ENCODE measurements at regions not wholly inside any gene's neighbourhood (a gene's known extent, or its start where the extent isn't known, plus 50 kb on each side); places are given as distances from the start of the nearest gene placed in this dataset.
A peak's percentile ranks its signal among the peaks of the same experiment; 100 is the strongest.
"Not testable (repeated sequence)": the region's sequence is repeated elsewhere in the genome, so short reads cannot be mapped to it uniquely, and the experiment has no call there.

DNA sequence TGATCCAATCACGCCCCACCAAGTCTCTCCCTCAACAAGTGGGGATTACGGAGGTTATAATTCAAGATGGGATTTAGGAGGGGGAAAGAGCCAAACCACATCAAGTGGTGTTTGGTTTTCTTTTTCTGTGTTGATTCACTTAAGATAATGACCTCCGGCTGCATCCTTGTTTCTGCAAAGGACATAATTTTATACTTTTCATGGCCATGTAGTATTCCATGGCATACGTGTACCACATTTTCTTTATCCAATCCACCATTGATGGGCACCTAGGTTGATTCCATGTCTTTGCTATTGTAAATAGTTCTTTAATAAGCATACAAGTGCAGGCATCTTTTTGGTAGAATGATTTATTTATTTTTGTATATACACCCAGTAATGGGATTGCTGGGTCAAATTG is 162.5 kb upstream of the JUN start:
- peaks cover 60% of the 10 kb centered on the region for H3K4me1 Mint-ChIP-seq (ENCODE audit: low read depth)
- no peak overlapping the region for H3K27ac Mint-ChIP-seq
- no peaks in the 10 kb centered on the region for H3K27me3 Mint-ChIP-seq (ENCODE audit: low read depth)
- H3K36me3 Mint-ChIP-seq (ENCODE audit: insufficient read depth in 2 of 2): peaks cover 1 to 4% of the 10 kb centered on the region in 2 donors
- DNase-seq (no peak), ATAC-seq (replicated peaks in 1 of 2) (no peak)
- H3K4me3 Mint-ChIP-seq: no peak overlapping the region
- H3K9me3 Mint-ChIP-seq: peaks cover 3 to 4% of the 10 kb centered on the region in 2 donors

DNA sequence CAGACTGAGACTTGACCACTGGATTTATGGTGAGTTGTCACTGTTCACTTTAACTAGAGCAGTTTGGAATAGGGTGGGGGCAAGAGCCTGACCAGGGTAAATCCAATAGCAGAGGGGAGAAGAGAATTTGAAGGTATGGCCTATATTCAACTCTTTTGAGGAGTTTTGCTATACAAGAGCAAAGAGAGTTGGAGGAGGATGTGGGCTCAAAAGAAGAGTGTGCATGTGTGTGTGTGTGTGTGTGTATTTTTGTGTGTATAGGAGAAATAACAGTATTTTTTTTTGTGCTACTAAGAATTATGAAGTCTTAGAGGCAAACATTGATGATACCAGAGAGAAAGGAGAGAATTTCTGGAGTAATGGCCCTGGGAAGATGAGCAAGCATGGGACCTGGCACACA is 164.8 kb upstream of the JUN start:
- Mint-ChIP-seq H3K27me3 (ENCODE audit: low read depth) (no peaks in the 10 kb centered on the region), H3K36me3 (ENCODE audit: insufficient read depth in 2 of 2) (peaks cover 1 to 4% of the 10 kb centered on the region in 2 donors), H3K27ac (no peak overlapping the region), H3K4me1 (ENCODE audit: low read depth) (peaks cover 38% of the 10 kb centered on the region), H3K9me3 (peaks cover 3 to 4% of the 10 kb centered on the region in 2 donors), H3K4me3 (no peak overlapping the region)
- ATAC-seq (replicated peaks in 1 of 2) (no peak), DNase-seq (no peak)

DNA sequence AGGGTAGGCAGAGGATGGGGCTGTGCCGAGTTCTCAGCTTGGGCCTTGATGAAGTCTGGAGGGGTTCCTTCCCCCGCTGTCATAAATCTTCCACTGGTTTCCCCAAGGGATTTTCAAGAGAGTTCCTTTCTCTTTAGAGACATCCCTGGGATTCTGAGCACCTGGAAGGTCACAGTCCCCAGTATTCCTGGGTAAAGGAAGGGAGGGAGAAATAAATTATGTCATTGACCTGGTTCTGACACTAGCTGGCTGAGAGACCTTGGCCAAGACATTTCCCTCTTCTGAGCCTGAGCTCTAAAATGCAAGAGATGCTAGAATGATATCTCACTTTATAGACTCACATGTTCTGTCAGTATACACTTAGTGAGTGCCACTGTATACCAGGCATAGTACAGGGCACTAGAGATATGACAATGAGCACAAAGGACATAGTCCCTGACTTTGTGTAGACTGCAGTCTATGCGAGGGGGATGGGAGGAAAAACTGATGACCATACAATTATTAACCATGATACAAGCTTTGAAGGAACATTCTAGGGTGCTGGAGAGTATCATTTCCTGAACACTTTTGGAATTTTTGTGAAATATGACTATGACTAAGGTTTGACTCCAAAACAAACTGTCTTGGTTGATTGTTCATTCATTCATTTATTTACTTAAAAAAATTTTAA is 165.8 kb upstream of the JUN start:
- Mint-ChIP-seq H3K27ac (no peak overlapping the region), H3K4me1 (ENCODE audit: low read depth) (peaks cover 27% of the 10 kb centered on the region), H3K36me3 (ENCODE audit: insufficient read depth in 2 of 2) (peaks cover 1 to 4% of the 10 kb centered on the region in 2 donors), H3K9me3 (peaks cover 3 to 4% of the 10 kb centered on the region in 2 donors), H3K4me3 (no peak overlapping the region), H3K27me3 (ENCODE audit: low read depth) (no peaks in the 10 kb centered on the region)
- no peak for DNase-seq
- no peak for ATAC-seq (replicated peaks in 1 of 2)

DNA sequence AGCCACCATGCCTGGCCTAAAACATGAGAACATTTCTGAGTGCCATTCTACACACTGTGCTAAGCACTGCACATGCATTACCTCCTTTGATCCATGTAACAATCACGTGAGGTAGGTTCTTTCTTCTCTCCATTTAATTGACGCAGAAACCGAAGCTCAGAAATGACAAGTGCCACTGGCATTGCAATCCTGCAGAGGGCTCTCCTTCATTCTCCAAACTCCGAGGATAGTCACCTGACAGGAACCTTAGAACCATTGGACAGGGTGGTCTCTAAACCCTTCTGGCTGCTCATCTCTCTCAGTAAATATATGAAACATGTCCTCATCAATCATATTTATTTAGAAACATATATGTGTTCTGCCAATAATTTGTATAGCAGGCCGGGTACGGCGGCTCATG is 167.1 kb upstream of the JUN start:
- ATAC-seq (replicated peaks in 1 of 2): no peak
- Mint-ChIP-seq H3K9me3 (peaks cover 2 to 3% of the 10 kb centered on the region in 2 donors), H3K36me3 (ENCODE audit: insufficient read depth in 2 of 2) (peaks cover 1 to 4% of the 10 kb centered on the region in 2 donors), H3K4me3 (no peak overlapping the region), H3K4me1 (ENCODE audit: low read depth) (peaks cover 30% of the 10 kb centered on the region), H3K27me3 (ENCODE audit: low read depth) (no peaks in the 10 kb centered on the region), H3K27ac (no peak overlapping the region)
- no peak for DNase-seq

DNA sequence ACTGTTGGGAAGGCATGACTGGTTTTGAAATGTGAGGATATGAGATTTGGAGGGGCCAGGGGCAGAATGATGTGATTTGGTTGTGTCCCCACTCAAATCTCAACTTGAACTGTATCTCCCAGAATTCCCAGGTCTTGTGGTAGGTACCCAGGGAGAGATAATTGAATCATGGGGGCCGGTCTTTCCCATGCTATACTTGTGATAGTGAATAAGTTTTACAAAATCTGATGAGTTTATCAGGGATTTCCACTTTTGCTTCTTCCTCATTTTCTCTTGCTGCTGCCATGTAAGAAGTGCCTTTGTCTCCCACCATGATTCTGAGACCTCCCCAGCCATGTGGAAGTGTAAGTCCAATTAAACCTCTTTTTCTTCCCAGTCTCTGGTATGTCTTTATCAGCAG is 170.1 kb upstream of the JUN start:
- H3K36me3 Mint-ChIP-seq (ENCODE audit: insufficient read depth in 2 of 2); H3K9me3 Mint-ChIP-seq; H3K4me3 Mint-ChIP-seq; H3K27ac Mint-ChIP-seq; ATAC-seq (replicated peaks in 1 of 2); H3K27me3 Mint-ChIP-seq (ENCODE audit: low read depth); DNase-seq: not testable (repeated sequence)
- peaks cover 21% of the 10 kb centered on the region for H3K4me1 Mint-ChIP-seq (ENCODE audit: low read depth)

DNA sequence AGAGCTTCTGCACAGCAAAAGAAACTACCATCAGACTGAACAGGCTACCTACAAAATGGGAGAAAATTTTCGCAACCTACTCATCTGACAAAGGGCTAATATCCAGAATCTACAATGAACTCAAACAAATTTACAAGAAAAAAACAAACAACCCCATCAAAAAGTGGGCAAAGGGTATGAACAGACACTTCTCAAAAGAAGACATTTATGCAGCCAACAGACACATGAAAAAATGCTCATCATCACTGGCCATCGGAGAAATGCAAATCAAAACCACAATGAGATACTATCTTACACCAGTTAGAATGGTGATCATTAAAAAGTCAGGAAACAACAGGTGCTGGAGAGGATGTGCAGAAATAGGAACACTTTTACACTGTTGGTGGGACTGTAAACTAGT is 179.4 kb upstream of the JUN start:
- not testable (repeated sequence) for H3K27ac Mint-ChIP-seq; H3K9me3 Mint-ChIP-seq; H3K27me3 Mint-ChIP-seq (ENCODE audit: low read depth); H3K4me3 Mint-ChIP-seq; ATAC-seq (replicated peaks in 1 of 2); DNase-seq; H3K36me3 Mint-ChIP-seq (ENCODE audit: insufficient read depth in 2 of 2)
- H3K4me1 Mint-ChIP-seq (ENCODE audit: low read depth): peaks cover 18% of the 10 kb centered on the region

DNA sequence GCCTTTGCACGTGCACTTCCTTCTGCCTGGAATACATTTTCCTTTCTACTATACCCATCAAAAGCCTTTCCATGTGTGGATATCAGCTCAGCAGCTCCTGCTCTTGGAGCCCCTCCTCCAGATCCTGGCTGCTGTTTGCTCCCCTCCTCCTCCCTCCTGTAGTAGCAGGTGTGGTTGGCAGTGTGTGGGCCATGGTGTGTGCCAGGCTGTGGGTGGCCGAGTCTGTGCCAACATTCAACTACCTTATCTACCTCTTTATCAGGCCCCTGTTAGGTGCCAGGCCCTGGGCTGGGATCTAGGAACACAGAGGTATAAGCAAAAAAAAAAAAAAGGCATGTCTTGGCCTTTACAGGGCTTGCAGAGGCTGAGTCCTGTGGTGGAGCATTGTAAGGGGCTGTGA is 180.6 kb upstream of the JUN start:
- no peak overlapping the region for H3K27ac Mint-ChIP-seq
- ATAC-seq (replicated peaks in 1 of 2) (no peak), DNase-seq (no peak)
- H3K4me3 Mint-ChIP-seq: no peak overlapping the region
- H3K27me3 Mint-ChIP-seq (ENCODE audit: low read depth): no peaks in the 10 kb centered on the region
- H3K4me1 Mint-ChIP-seq (ENCODE audit: low read depth): peaks cover 28% of the 10 kb centered on the region
- peaks cover 2% of the 10 kb centered on the region in 2 donors for H3K9me3 Mint-ChIP-seq
- H3K36me3 Mint-ChIP-seq (ENCODE audit: insufficient read depth in 2 of 2): peaks cover 3% of the 10 kb centered on the region in 2 donors

DNA sequence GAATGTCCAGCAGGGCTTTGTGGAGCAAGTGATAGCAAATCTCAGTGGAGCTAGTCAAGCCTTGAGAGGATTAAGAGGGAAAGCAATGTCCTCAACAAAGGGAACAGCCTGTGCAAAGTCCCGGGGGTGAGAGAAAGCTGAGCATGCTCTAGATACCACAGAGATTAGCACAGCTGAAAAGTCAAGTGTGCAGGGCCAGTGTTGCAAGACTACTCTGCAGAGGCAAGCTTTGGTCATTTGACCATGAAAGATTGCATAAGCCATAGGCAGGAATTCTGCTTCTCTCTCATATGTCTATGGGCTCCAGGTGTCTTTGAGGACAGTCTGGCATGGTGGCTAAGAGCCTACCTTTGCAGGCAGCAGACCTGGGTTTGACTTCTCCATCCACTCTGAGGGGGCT is 181.0 kb upstream of the JUN start:
- DNase-seq (no peak), ATAC-seq (replicated peaks in 1 of 2) (no peak)
- Mint-ChIP-seq H3K4me3 (no peak overlapping the region), H3K27me3 (ENCODE audit: low read depth) (no peaks in the 10 kb centered on the region), H3K4me1 (ENCODE audit: low read depth) (peaks cover 28% of the 10 kb centered on the region), H3K36me3 (ENCODE audit: insufficient read depth in 2 of 2) (peaks cover 3% of the 10 kb centered on the region in 2 donors), H3K27ac (no peak overlapping the region), H3K9me3 (peaks cover 2% of the 10 kb centered on the region in 2 donors)

DNA sequence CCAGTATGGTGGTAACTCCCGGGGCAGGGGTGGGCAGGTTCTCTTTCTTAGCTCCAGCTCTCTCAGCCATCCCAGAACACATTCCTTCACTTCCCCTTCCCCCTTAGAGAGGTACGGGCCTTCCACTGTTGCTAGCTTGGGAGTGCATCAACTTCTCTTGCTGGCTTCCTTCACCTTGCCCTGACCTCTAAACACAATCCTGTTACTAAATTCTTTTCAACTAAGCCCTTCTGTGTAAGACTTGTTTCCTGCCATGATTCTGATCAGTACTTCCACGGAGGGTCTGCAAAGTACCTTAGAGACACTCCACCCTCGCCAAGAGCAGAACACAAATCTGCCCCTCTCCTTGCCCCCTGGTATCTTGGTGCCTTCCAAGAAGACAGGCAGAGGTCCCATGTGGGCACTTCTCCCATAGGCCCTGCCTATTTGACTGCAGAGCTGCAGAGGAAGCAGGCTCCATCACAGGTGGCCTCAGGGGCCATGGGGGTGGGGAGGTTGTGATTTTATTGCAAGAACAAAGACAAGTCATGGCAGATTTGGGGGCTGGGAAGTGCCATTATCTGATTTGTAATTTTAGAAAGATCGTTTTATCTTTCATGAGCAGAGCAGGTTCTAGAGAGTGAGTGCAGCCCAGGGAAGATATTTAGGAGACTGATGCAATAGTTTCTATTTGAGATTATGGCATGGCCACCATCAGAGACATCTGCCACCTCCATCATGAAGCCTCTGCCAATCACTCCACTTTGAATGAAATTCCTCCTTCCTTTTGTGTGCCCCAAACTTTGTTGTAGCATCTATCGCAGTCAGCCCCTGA is 182.5 kb upstream of the JUN start:
- peak overlapping the region in 1 of 2 donors; percentile 4 for H3K4me3 Mint-ChIP-seq
- H3K4me1 Mint-ChIP-seq (ENCODE audit: low read depth): peaks cover 28% of the 10 kb centered on the region
- peak overlapping the region; percentile 20 for H3K27ac Mint-ChIP-seq
- H3K36me3 Mint-ChIP-seq (ENCODE audit: insufficient read depth in 2 of 2): no peaks in the 10 kb centered on the region
- no peaks in the 10 kb centered on the region for H3K27me3 Mint-ChIP-seq (ENCODE audit: low read depth)
- ATAC-seq (replicated peaks in 1 of 2): no peak
- no peaks in the 10 kb centered on the region for H3K9me3 Mint-ChIP-seq
- no peak for DNase-seq

DNA sequence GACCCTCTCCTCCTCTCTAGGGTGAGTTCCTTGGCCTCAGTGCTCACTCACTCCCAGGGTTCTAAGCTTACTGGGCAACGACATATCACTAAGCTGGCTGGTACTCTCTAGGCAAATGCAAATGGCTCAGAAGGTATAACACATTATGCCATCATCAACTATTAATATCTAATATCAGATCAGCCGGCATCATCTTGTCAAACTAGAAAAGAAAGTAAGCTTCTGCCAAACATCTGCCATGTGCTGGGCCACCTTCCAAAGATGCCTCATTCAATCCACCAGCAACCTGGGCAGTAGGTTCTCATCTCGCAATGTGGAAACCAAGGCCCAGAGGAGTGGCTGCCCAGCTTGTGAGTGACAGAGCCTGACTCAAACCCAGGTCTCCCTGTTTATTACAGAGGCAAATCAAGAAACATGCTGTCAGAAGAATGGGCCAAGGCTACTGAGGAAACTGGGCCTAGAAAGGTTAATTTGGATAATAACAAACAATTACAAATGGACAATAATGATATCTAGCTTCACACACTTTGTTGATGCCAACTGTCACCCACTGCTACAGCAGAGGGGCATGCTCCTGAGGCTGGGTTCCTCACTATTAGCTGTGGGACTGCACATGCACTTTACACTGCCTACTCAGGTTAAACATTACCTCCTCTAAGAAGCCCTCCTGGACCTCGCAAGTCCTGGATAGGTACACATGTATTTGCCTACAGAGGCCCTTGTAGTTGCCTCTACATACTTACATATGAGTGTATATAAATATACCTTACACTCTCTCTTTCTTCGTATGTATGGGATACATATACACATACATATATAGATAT is 183.3 kb upstream of the JUN start:
- ATAC-seq (replicated peaks in 1 of 2) (no peak), DNase-seq (no peak)
- Mint-ChIP-seq H3K4me1 (ENCODE audit: low read depth) (peaks cover 28% of the 10 kb centered on the region), H3K27me3 (ENCODE audit: low read depth) (no peaks in the 10 kb centered on the region), H3K36me3 (ENCODE audit: insufficient read depth in 2 of 2) (no peaks in the 10 kb centered on the region), H3K4me3 (no peak overlapping the region), H3K27ac (peak overlapping the region; percentile 20), H3K9me3 (no peaks in the 10 kb centered on the region)

DNA sequence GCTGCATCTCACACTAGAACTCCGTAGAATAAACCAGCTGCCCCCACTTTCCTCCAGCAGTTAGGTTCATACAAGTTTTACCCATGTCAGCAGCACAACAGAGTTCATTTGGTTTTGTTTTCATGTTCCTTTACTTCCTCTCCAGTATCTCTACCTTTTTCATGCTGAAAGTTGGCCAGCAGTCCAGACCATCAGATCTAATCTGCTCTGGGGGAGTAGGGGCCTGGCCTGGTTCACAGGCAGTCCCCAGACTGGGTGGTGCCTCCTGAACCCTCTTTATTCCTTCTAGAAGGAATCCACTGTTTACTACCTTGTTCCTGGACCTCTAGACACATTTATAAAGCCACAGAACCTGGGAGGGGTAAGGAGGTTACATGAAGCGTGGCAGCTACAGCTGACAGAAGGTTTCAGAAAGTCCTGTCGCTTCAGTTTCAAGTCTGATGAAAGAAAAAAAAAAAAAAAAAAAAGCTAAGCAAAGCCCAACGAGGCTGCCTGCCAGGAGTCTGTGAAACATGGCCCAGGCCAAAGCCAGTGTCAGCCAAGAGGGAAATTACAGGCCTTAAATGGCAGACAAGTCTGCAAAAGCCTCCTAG is 184.6 kb upstream of the JUN start:
- Mint-ChIP-seq H3K9me3 (no peaks in the 10 kb centered on the region), H3K27me3 (ENCODE audit: low read depth) (no peaks in the 10 kb centered on the region), H3K36me3 (ENCODE audit: insufficient read depth in 2 of 2) (no peaks in the 10 kb centered on the region), H3K4me1 (ENCODE audit: low read depth) (peaks cover 28% of the 10 kb centered on the region), H3K4me3 (peak overlapping the region; percentile 65 to 70), H3K27ac (peak overlapping the region; percentile 98)
- ATAC-seq (replicated peaks in 1 of 2): peak; percentile 78 to 80
- peak; percentile 16 to 21 for DNase-seq

DNA sequence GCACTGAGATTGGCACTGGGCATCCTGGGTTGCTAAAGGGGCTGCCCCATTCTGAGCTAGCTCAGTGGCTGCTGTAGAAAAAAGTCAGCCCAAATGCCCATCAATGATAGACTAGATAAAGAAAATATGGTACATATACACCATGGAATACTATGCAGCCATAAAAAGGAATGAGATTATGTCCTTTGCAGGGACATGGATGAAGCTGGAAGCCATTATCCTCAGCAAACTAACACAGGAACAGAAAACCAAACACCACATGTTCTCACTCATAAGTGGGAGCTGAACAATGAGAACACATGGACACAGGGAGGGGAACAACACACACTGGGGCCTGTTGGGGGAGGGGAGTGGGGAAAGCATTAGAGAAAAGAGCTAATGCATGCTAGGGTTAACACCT is 185.3 kb upstream of the JUN start:
- not testable (repeated sequence) for H3K27me3 Mint-ChIP-seq (ENCODE audit: low read depth)

More for the DNA sequence above, 185.3 kb upstream of the JUN start:
- H3K4me3 Mint-ChIP-seq; DNase-seq; H3K9me3 Mint-ChIP-seq; H3K36me3 Mint-ChIP-seq (ENCODE audit: insufficient read depth in 2 of 2); ATAC-seq (replicated peaks in 1 of 2): not testable (repeated sequence)
- Mint-ChIP-seq H3K4me1 (ENCODE audit: low read depth) (peaks cover 28% of the 10 kb centered on the region), H3K27ac (peak overlapping the region; percentile 98)
